K562 (cell line): ENCODE measurements at regions not wholly inside any gene's neighbourhood (a gene's known extent, or its start where the extent isn't known, plus 50 kb on each side); places are given as distances from the start of the nearest gene placed in this dataset.

Experiments
- ATAC-seq: fragments of 200-7000 bp; cut with Tn5 transposase; 3 replicates; pipeline ENCODE4 v1.9.1; 2020; ENCODE audit warnings: moderate library complexity
- BruUV-seq: library from RNA; stranded (reverse); fragments of 400-500 nt; replicated peaks from 2 replicates; lab custom pipeline; 2021; lab: Mats Ljungman, UMichigan
- CTCF ChIA-PET: fragments of 300-600 bp; formaldehyde crosslinking; extraction: SDS; loops from one replicate; lab custom pipeline; 2021; ENCODE audit warnings: low intra/inter-chr PET ratio; lab: Yijun Ruan, JAX
- POLR2A ChIA-PET: fragments of 300-600, 350-650 bp; sonication (Branson Sonifier 250); formaldehyde crosslinking; extraction: SDS; loops from one replicate; lab custom pipeline; 2021; ENCODE audit warnings: antibody characterized with exemption, inconsistent platforms; lab: Yijun Ruan, JAX
- DNase-seq, 4 experiments: peaks; one replicate each; pipeline versions ENCODE4 v3.0.0 to v3.0.0-alpha.2; 2011 to 2018; ENCODE audit warnings: low spot score in 3 of 4, mixed read lengths in 3 of 4; ENCODE audit errors: extremely low read depth in 1 of 4
- FAIRE-seq: peaks from 2 replicates; lab custom pipeline; 2011; peaks lifted over from hg19 to GRCh38; lab: Jason Lieb, UNC
- H2AFZ ChIP-seq: 2 replicates; pipeline ENCODE4 v1.6.0; 2011; ENCODE audit warnings: low read depth, low read length, control low read depth, inconsistent platforms
- H3K27ac ChIP-seq: fragments of 200-600 bp; 3 replicates; pipeline ENCODE4 v1.8.0; 2011; ENCODE audit warnings: low read depth, mild to moderate bottlenecking, control low read depth, inconsistent platforms, low read length, moderate library complexity, mixed read lengths; ENCODE audit errors: extremely low read depth
- H3K27me3 ChIP-seq, 2 experiments: fragments of 300-600 bp in 1 of 2; 2 replicates in 1 of 2; 3 replicates in 1 of 2; pipeline versions ENCODE4 v1.6.0 to v1.8.0; 2011; ENCODE audit warnings: inconsistent platforms in 2 of 2, low read length in 2 of 2, mild to moderate bottlenecking in 1 of 2, mixed read lengths in 1 of 2, moderate library complexity in 1 of 2; ENCODE audit not compliant: control insufficient read depth in 2 of 2, insufficient read depth in 2 of 2
- H3K36me3 ChIP-seq: fragments of 300-600 bp; 3 replicates; pipeline ENCODE4 v1.8.0; 2011; ENCODE audit warnings: mild to moderate bottlenecking, low read length, inconsistent platforms; ENCODE audit not compliant: control insufficient read depth, insufficient read depth
- H3K4me1 ChIP-seq, 2 experiments: fragments of 200-600 bp in 1 of 2; replicated peaks in 1 of 2; 2 replicates in 1 of 2; 3 replicates in 1 of 2; pipeline versions ENCODE4 v1.5.1 to v1.8.0; 2011; ENCODE audit warnings: inconsistent platforms in 2 of 2, low read length in 2 of 2, mild to moderate bottlenecking in 1 of 2, mixed read lengths in 1 of 2, moderate library complexity in 1 of 2; ENCODE audit not compliant: control insufficient read depth in 2 of 2, insufficient read depth in 2 of 2
- H3K4me2 ChIP-seq: 2 replicates; pipeline ENCODE4 v1.6.1; 2011; ENCODE audit warnings: low read length, control low read depth, inconsistent platforms, mixed read lengths; ENCODE audit not compliant: insufficient read depth
- H3K4me3 ChIP-seq: fragments of 200-600 bp; sonication (generic), shearing (Covaris generic); 2 replicates; pipeline ENCODE4 v1.5.1; 2016; ENCODE audit warnings: control low read depth, inconsistent platforms
- H3K79me2 ChIP-seq: fragments of 200-600 bp; 3 replicates; pipeline ENCODE4 v1.8.0; 2011; ENCODE audit warnings: low read length, inconsistent platforms; ENCODE audit not compliant: control insufficient read depth, insufficient read depth
- H3K9ac ChIP-seq, 2 experiments: 2 replicates each; pipeline versions ENCODE4 v1.6.0 to v1.6.1; 2011; ENCODE audit warnings: low read depth in 2 of 2, low read length in 2 of 2, control low read depth in 1 of 2, inconsistent platforms in 1 of 2, mild to moderate bottlenecking in 1 of 2, mixed read lengths in 1 of 2; ENCODE audit not compliant: insufficient read depth in 1 of 2
- H3K9me1 ChIP-seq: one replicate; pipeline ENCODE4 v1.6.0; 2011; ENCODE audit warnings: inconsistent platforms, mild to moderate bottlenecking, low read length, moderate library complexity; ENCODE audit not compliant: control insufficient read depth, insufficient read depth
- H3K9me3 ChIP-seq: replicated peaks from 2 replicates; pipeline ENCODE4 v1.5.1; 2011; ENCODE audit warnings: low read depth, low read length, inconsistent platforms; ENCODE audit not compliant: control insufficient read depth, insufficient read depth
- H4K20me1 ChIP-seq: replicated peaks from 2 replicates; pipeline ENCODE4 v1.6.1; 2011; ENCODE audit warnings: low read length, inconsistent platforms, mixed read lengths; ENCODE audit not compliant: control insufficient read depth, insufficient read depth
- CBX2 ChIP-seq: fragments of 200-600 bp; sonication (generic); IDR thresholded peaks from one replicate; pipeline ENCODE4 v1.6.1; 2012; ENCODE audit warnings: mild to moderate bottlenecking, low read length, inconsistent platforms; ENCODE audit not compliant: insufficient read depth, poor library complexity, severe bottlenecking
- RBM25 ChIP-seq: fragments of 200-400 bp; formaldehyde crosslinking; IDR thresholded peaks from 2 replicates; pipeline ENCODE4 v1.6.1; 2018; ENCODE audit warnings: low read length, low read depth, moderate library complexity; ENCODE audit not compliant: severe bottlenecking
- ZFP36 ChIP-seq: fragments of 150-350 bp; IDR thresholded peaks from 2 replicates; pipeline ENCODE4 v1.6.1; 2018; ENCODE audit warnings: low read length, low read depth; ENCODE audit not compliant: partially characterized antibody
- ZNF830 ChIP-seq: fragments of 250-450 bp; sonication (Bioruptor Pico); IDR thresholded peaks from 2 replicates; pipeline ENCODE4 v1.5.0; 2021; ENCODE audit warnings: mild to moderate bottlenecking
- WGBS: fragments of 100-300 bp; shearing (Covaris generic); methylation state at CpG from one replicate; pipeline ENCODE4 v1.1.6; 2016; ENCODE audit warnings: low coverage, mixed read lengths; ENCODE audit not compliant: insufficient coverage; ENCODE audit errors: missing lambda C conversion rate; 5-methylcytosine and 5-hydroxymethylcytosine counted together
- in situ Hi-C: fragments of 300-500 bp; cut with MboI; formaldehyde crosslinking; loops from 4 replicates; pipeline ENCODE4 v1.15.0; 2018; ENCODE audit warnings: inconsistent platforms, mixed read lengths
- intact Hi-C: fragments of 100-400 bp; cut with micrococcal nuclease; formaldehyde crosslinking; loops from 2 replicates; pipeline ENCODE4 v1.14.2; 2022
- TF ChIP-seq, protein P1 (sequence below): fragments of 200-800 bp; sonication (Bioruptor generic); IDR thresholded peaks from 2 replicates; pipeline ENCODE4 v1.6.1; 2017; ENCODE audit warnings: missing genetic modification characterization, missing compliant biosample characterization
- TF ChIP-seq, protein P2 (sequence below): fragments of 450-650 bp; IDR thresholded peaks from 2 replicates; pipeline ENCODE4 v1.6.1; 2014; ENCODE audit warnings: low read depth, mild to moderate bottlenecking, moderate library complexity, borderline replicate concordance
- TF ChIP-seq, protein P3 (sequence below): fragments of 250-450 bp; sonication (Bioruptor Pico); IDR thresholded peaks from 2 replicates; pipeline ENCODE4 v1.5.0; 2020; ENCODE audit warnings: mild to moderate bottlenecking, borderline replicate concordance

DNA sequence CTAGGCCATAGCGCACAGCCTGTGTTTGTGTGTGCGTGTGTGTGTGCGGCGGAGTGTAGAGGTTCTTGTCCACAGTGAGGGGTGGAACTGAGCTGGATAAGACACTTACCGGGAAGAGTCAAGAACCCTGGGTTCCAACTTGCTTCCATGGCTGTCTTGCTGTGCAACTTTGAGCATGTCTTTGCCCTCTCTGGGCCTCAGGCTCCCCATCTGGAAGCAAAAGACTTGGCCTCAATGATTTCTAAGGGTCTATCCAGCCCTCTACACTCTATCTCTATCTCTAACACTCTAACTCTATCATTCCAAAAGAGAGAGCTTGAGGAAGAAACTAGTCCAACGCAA is 121.3 kb upstream of the PJA1 start:
- Histone ChIP-seq H3K4me1 (peaks cover 0 to 7% of the 10 kb centered on the region in 2 experiments; a peak in 2 of 5 replicates), H3K9me3 (no peaks in the 10 kb centered on the region), H2AFZ (no peak overlapping the region), H3K4me3 (no peak overlapping the region), H3K27me3 (peaks cover 0 to under 1% of the 10 kb centered on the region in 2 experiments; a peak in 1 of 5 replicates), H4K20me1 (peaks cover 7% of the 10 kb centered on the region; the same call in 1 of the 2 replicates), H3K79me2 (no peaks in the 10 kb centered on the region), H3K27ac (no peak overlapping the region), H3K4me2 (no peak overlapping the region), H3K9ac (no peak overlapping the region), H3K9me1 (no peaks in the 10 kb centered on the region), H3K36me3 (no peaks in the 10 kb centered on the region)
- ChIA-PET POLR2A (no interaction called here), CTCF (interaction anchor here (0.6 to 1.2 kb wide), 4 partner anchors 192 to 554 kb away, joined by 3 to 4 read pairs (median 3); no protein-coding TSS in a partner anchor)
- 0% methylated on average over 2 of the region's 6 CpGs for WGBS
- no peak for ATAC-seq
- intact Hi-C loops, result loop anchor here (2.0 to 5.0 kb wide), 3 partner anchors 64 to 460 kb away; no protein-coding TSS in a partner anchor
- in situ Hi-C loops, result loop anchor here (25.0 kb wide), 1 partner anchor 1099 kb away; no protein-coding TSS in a partner anchor
- FAIRE-seq, result no peak
- TF ChIP-seq RBM25, result peak; percentile 29
- TF ChIP-seq ZNF830 (CRISPR knock-in tag), result no peak
- TF ChIP-seq ZFP36, result peak; percentile 19
- no TSS peak for BruUV-seq
- no peak for DNase-seq

DNA sequence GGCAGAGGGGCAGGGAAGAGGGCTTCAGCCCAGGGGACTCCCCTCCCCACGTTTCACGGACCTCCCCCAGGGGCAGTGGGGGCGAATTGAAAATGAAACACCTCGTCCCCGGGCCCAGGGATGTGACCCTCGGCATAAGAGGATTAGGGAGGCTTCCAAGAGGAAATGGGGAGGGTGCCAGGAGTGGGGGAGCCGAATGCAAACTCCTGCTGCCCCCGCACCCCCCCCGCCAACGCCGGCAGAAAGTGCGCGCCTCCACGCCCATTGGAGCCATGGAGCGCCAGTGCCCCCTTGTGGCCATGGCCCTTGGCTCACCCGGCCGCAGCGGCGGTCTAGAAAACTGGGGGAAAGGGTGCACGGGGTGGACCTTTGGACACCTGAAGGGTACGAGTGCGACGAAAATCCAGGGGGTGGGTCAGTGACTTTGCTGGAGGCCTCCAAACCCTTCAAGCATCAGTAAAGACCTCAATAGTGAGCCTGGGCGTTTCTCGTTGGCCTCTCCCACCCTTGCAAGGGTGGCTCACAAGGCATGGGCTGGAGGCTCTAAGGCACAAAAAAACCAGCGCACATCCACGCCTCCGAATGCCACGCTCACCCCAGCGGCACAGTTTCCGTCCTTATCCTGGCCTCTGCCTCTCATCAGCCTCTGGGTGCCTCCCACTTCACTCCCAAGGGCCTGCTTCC is 120.8 kb upstream of the PJA1 start:
- Histone ChIP-seq H3K9me3 (no peaks in the 10 kb centered on the region), H3K36me3 (no peaks in the 10 kb centered on the region), H3K27ac (no peak overlapping the region), H3K4me3 (no peak overlapping the region), H3K79me2 (no peaks in the 10 kb centered on the region), H3K27me3 (peaks cover 0 to 6% of the 10 kb centered on the region in 2 experiments; a peak in 1 of 5 replicates), H3K4me1 (peaks cover 0 to 7% of the 10 kb centered on the region in 2 experiments; a peak in 2 of 5 replicates), H3K9me1 (no peaks in the 10 kb centered on the region), H3K4me2 (no peak overlapping the region), H4K20me1 (peaks cover 7% of the 10 kb centered on the region; the same call in 1 of the 2 replicates), H2AFZ (no peak overlapping the region), H3K9ac (no peak overlapping the region)
- ChIA-PET POLR2A (no interaction called here), CTCF (interaction anchor here (0.6 to 1.2 kb wide), 6 partner anchors 64 to 624 kb away, joined by 3 to 4 read pairs (median 3); no protein-coding TSS in a partner anchor)
- ATAC-seq (peak; percentile 96), DNase-seq (peak; percentile 53 to 81 (median 74)), FAIRE-seq (no peak)
- no TSS peak for BruUV-seq
- in situ Hi-C loops (loop anchor here (25.0 kb wide), 1 partner anchor 1099 kb away; no protein-coding TSS in a partner anchor), intact Hi-C loops (loop anchor here (2.0 to 5.0 kb wide), 3 partner anchors 64 to 459 kb away; no protein-coding TSS in a partner anchor)
- 0% methylated on average over 12 of the region's 31 CpGs for WGBS
- TF ChIP-seq, protein P1, sequence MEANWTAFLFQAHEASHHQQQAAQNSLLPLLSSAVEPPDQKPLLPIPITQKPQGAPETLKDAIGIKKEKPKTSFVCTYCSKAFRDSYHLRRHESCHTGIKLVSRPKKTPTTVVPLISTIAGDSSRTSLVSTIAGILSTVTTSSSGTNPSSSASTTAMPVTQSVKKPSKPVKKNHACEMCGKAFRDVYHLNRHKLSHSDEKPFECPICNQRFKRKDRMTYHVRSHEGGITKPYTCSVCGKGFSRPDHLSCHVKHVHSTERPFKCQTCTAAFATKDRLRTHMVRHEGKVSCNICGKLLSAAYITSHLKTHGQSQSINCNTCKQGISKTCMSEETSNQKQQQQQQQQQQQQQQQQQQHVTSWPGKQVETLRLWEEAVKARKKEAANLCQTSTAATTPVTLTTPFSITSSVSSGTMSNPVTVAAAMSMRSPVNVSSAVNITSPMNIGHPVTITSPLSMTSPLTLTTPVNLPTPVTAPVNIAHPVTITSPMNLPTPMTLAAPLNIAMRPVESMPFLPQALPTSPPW, result peak; percentile 89
- TF ChIP-seq, protein P2, sequence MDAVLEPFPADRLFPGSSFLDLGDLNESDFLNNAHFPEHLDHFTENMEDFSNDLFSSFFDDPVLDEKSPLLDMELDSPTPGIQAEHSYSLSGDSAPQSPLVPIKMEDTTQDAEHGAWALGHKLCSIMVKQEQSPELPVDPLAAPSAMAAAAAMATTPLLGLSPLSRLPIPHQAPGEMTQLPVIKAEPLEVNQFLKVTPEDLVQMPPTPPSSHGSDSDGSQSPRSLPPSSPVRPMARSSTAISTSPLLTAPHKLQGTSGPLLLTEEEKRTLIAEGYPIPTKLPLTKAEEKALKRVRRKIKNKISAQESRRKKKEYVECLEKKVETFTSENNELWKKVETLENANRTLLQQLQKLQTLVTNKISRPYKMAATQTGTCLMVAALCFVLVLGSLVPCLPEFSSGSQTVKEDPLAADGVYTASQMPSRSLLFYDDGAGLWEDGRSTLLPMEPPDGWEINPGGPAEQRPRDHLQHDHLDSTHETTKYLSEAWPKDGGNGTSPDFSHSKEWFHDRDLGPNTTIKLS, result no peak
- TF ChIP-seq CBX2, result no peak
- TF ChIP-seq, protein P3, sequence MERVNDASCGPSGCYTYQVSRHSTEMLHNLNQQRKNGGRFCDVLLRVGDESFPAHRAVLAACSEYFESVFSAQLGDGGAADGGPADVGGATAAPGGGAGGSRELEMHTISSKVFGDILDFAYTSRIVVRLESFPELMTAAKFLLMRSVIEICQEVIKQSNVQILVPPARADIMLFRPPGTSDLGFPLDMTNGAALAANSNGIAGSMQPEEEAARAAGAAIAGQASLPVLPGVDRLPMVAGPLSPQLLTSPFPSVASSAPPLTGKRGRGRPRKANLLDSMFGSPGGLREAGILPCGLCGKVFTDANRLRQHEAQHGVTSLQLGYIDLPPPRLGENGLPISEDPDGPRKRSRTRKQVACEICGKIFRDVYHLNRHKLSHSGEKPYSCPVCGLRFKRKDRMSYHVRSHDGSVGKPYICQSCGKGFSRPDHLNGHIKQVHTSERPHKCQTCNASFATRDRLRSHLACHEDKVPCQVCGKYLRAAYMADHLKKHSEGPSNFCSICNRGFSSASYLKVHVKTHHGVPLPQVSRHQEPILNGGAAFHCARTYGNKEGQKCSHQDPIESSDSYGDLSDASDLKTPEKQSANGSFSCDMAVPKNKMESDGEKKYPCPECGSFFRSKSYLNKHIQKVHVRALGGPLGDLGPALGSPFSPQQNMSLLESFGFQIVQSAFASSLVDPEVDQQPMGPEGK, result no peak
